Hepatocyte (in vitro differentiated cells): ENCODE measurements at regions not wholly inside any gene's neighbourhood (a gene's known extent, or its start where the extent isn't known, plus 50 kb on each side); places are given as distances from the start of the nearest gene placed in this dataset.

Experiments
- DNase-seq: peaks from one replicate; pipeline ENCODE4 v3.0.0-alpha.2; 2016; ENCODE audit warnings: low spot score
- H2AFZ ChIP-seq: fragments of 200-600 bp; sonication (generic); 2 replicates; pipeline ENCODE4 v1.6.0; 2016; ENCODE audit warnings: antibody characterized with exemption, mild to moderate bottlenecking
- H3K27ac ChIP-seq: fragments of 200-600 bp; sonication (generic); 2 replicates; pipeline ENCODE4 v1.5.1; 2016; ENCODE audit warnings: mild to moderate bottlenecking
- H3K27me3 ChIP-seq: fragments of 200-600 bp; sonication (generic); 2 replicates; pipeline ENCODE4 v1.6.1; 2016
- H3K36me3 ChIP-seq: fragments of 200-600 bp; sonication (generic); replicated peaks from 2 replicates; pipeline ENCODE4 v1.5.1; 2016; ENCODE audit warnings: low read depth; ENCODE audit not compliant: insufficient read depth
- H3K4me1 ChIP-seq: fragments of 200-600 bp; sonication (generic); 2 replicates; pipeline ENCODE4 v1.5.1; 2016; ENCODE audit warnings: mild to moderate bottlenecking, moderate library complexity; ENCODE audit not compliant: insufficient read depth
- H3K4me2 ChIP-seq: fragments of 200-600 bp; sonication (generic); 2 replicates; pipeline ENCODE4 v1.6.0; 2016
- H3K4me3 ChIP-seq: fragments of 200-600 bp; sonication (generic); 2 replicates; pipeline ENCODE4 v1.5.1; 2016; ENCODE audit warnings: mild to moderate bottlenecking
- H3K79me2 ChIP-seq: fragments of 200-600 bp; sonication (generic); 2 replicates; pipeline ENCODE4 v1.6.0; 2017; ENCODE audit warnings: mild to moderate bottlenecking
- H3K9me2 ChIP-seq: fragments of 200-600 bp; sonication (generic); replicated peaks from 2 replicates; pipeline ENCODE4 v1.6.0; 2017; ENCODE audit warnings: mild to moderate bottlenecking; ENCODE audit not compliant: insufficient read depth
- H3K9me3 ChIP-seq: fragments of 200-600 bp; sonication (generic); 2 replicates; pipeline ENCODE4 v1.5.1; 2016; ENCODE audit warnings: low read depth, mild to moderate bottlenecking
- H4K20me1 ChIP-seq: fragments of 200-600 bp; sonication (generic); 2 replicates; pipeline ENCODE4 v1.6.0; 2016; ENCODE audit warnings: mild to moderate bottlenecking; ENCODE audit not compliant: insufficient read depth, poor library complexity, severe bottlenecking
- EZH2 ChIP-seq: fragments of 200-600 bp; sonication (generic); IDR thresholded peaks from 2 replicates; pipeline ENCODE4 v1.6.1; 2016; ENCODE audit warnings: antibody characterized with exemption, mild to moderate bottlenecking, borderline replicate concordance
- EZH2phosphoT487 ChIP-seq: fragments of 200-600 bp; sonication (generic); IDR thresholded peaks from one replicate; pipeline ENCODE4 v1.6.1; 2018; ENCODE audit warnings: antibody characterized with exemption, mild to moderate bottlenecking, low read depth, moderate library complexity; ENCODE audit not compliant: unreplicated experiment, severe bottlenecking
- WGBS: methylation state at CpG from one replicate; pipeline ENCODE4 v1.1.6; 2016; ENCODE audit warnings: low lambda C conversion rate; ENCODE audit errors: missing lambda C conversion rate; 5-methylcytosine and 5-hydroxymethylcytosine counted together
- TF ChIP-seq, protein P1 (sequence below): fragments of 200-600 bp; sonication (generic); IDR thresholded peaks from 2 replicates; pipeline ENCODE4 v1.5.1; 2016; ENCODE audit warnings: antibody characterized with exemption, mild to moderate bottlenecking; ENCODE audit not compliant: poor library complexity

DNA sequence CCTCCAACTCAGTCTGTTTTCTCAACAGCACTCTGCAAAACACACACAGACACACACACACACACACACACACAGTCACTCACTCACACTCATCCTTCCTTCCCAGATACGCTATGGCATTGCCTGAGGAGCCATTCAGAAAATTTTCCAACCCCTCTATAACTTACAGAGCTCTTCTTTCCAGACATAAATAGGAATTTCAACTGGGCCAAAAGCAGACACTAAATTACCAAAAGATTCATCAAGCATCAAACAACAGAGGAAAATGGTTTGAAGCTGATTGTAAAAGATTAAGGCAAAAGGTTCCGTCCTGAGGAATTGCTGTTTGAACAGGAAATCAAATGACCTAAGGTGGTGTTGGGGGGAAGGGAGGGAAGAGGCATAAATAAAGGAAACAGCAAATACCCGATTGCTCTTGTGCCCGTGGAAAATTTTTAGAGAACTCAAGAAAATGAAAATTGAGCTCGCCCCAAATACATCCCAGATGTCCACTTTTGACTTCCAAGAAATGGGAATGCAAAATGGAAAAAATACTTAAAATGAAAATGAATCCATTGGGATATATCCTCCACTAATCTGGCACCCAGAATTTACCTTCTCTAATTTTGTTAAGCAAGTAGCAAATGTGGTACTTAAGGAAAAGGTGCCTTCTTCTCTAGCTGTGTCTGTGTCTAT, 183.6 kb downstream of the QDPR start:
- H3K9me2 ChIP-seq: no peaks in the 10 kb centered on the region
- H3K27me3 ChIP-seq: no peaks in the 10 kb centered on the region
- H3K27ac ChIP-seq: peak overlapping the region; percentile 68
- DNase-seq: no peak
- no peaks in the 10 kb centered on the region for H3K9me3 ChIP-seq
- H2AFZ ChIP-seq: no peak overlapping the region
- H3K4me3 ChIP-seq: no peak overlapping the region
- H3K79me2 ChIP-seq: no peaks in the 10 kb centered on the region
- no peaks in the 10 kb centered on the region for H3K36me3 ChIP-seq
- TF ChIP-seq, protein P1, sequence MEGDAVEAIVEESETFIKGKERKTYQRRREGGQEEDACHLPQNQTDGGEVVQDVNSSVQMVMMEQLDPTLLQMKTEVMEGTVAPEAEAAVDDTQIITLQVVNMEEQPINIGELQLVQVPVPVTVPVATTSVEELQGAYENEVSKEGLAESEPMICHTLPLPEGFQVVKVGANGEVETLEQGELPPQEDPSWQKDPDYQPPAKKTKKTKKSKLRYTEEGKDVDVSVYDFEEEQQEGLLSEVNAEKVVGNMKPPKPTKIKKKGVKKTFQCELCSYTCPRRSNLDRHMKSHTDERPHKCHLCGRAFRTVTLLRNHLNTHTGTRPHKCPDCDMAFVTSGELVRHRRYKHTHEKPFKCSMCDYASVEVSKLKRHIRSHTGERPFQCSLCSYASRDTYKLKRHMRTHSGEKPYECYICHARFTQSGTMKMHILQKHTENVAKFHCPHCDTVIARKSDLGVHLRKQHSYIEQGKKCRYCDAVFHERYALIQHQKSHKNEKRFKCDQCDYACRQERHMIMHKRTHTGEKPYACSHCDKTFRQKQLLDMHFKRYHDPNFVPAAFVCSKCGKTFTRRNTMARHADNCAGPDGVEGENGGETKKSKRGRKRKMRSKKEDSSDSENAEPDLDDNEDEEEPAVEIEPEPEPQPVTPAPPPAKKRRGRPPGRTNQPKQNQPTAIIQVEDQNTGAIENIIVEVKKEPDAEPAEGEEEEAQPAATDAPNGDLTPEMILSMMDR: no peak
- no peak for TF ChIP-seq EZH2
- TF ChIP-seq EZH2phosphoT487: no peak
- peaks cover 15% of the 10 kb centered on the region for H3K4me1 ChIP-seq
- no peaks in the 10 kb centered on the region for H4K20me1 ChIP-seq
- 53% methylated on average over 5 of the region's 5 CpGs for WGBS
- no peak overlapping the region for H3K4me2 ChIP-seq

DNA sequence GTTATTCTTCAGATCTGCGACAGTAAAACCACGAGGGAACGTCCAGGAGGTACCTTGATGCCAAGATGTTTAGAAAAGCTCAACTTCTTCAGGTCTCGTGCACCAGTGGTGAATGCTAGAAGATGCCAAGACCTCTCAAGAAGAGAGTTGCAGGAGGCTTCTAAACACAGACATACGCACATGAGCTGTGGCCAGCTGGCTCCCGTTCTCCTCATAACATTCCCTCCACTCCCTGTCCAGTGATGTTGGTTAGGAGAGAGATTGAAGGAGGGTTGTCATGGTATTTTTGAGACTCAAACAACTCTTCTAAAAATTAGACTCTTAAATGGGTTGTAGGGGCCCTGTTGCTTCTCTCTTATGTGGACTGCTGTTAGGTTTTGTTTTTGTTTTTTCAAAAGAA, 184.3 kb downstream of the QDPR start:
- Histone ChIP-seq H3K36me3 (no peaks in the 10 kb centered on the region), H3K4me3 (no peak overlapping the region), H4K20me1 (no peaks in the 10 kb centered on the region), H3K27ac (peak overlapping the region; percentile 68), H3K79me2 (no peaks in the 10 kb centered on the region), H3K9me3 (no peaks in the 10 kb centered on the region), H3K9me2 (no peaks in the 10 kb centered on the region), H3K4me2 (no peak overlapping the region), H3K4me1 (peaks cover 16% of the 10 kb centered on the region), H2AFZ (no peak overlapping the region), H3K27me3 (no peaks in the 10 kb centered on the region)
- WGBS: 70% methylated on average over 6 of the region's 6 CpGs
- TF ChIP-seq, protein P1: no peak
- TF ChIP-seq EZH2phosphoT487: no peak
- no peak for TF ChIP-seq EZH2
- no peak for DNase-seq

DNA sequence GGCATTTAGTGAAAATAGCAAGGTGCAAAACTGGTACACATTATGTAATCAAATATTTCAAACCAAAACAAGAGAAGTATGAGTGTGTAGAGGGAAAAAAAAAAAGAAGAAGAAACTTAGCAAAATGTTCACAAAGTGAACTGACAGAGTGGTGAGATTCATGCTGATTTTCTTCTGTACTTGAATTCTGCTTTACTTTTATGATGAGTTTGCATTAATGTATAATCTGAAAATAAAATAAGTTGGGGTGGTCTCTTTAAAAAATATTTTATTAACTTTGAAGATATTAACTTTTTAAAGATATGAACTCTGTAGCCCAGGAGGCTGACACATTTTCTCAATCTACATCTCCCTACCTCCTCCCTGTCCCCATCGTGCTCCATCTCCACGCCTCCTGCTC, 185.1 kb downstream of the QDPR start:
- H3K4me3 ChIP-seq: no peak overlapping the region
- TF ChIP-seq EZH2phosphoT487 (no peak), EZH2 (no peak)
- TF ChIP-seq, protein P1: no peak
- WGBS: 72% methylated on average over 2 of the region's 2 CpGs

More for the DNA sequence above, 185.1 kb downstream of the QDPR start:
- H3K4me2 ChIP-seq: no peak overlapping the region
- no peak overlapping the region for H3K27ac ChIP-seq
- H4K20me1 ChIP-seq: no peaks in the 10 kb centered on the region
- H2AFZ ChIP-seq: no peak overlapping the region
- H3K36me3 ChIP-seq: no peaks in the 10 kb centered on the region
- no peaks in the 10 kb centered on the region for H3K27me3 ChIP-seq
- H3K4me1 ChIP-seq: peaks cover 16% of the 10 kb centered on the region
- H3K9me2 ChIP-seq: no peaks in the 10 kb centered on the region
- H3K79me2 ChIP-seq: no peaks in the 10 kb centered on the region
- DNase-seq: no peak
- no peaks in the 10 kb centered on the region for H3K9me3 ChIP-seq
